SH-SY5Y (cell line): ENCODE measurements at regions not wholly inside any gene's neighbourhood (a gene's known extent, or its start where the extent isn't known, plus 50 kb on each side); places are given as distances from the start of the nearest gene placed in this dataset.

Source experiments
- GATA2 ChIP-seq: IDR thresholded peaks from 2 replicates; pipeline ENCODE4 v1.6.1; 2011; ENCODE audit warnings: mild to moderate bottlenecking, low read depth, low read length
- GATA3 ChIP-seq: IDR thresholded peaks from 2 replicates; pipeline ENCODE4 v1.6.1; 2011; ENCODE audit warnings: low read depth, mild to moderate bottlenecking, low read length, moderate library complexity

GRCh38 chr4:156569535-156569934 is 402.1 kb downstream of the PDGFC start:
- TF ChIP-seq GATA2: no peak
- no peak for TF ChIP-seq GATA3
